Retinal pigment epithelial cell (primary cell): ENCODE measurements at regions not wholly inside any gene's neighbourhood (a gene's known extent, or its start where the extent isn't known, plus 50 kb on each side); places are given as distances from the start of the nearest gene placed in this dataset.

ENCODE experiments used
- DNase-seq: peaks from one replicate; pipeline ENCODE4 v3.0.0-alpha.2; 2010; ENCODE audit warnings: low read depth
- H3K4me3 ChIP-seq: 2 replicates; pipeline ENCODE4 v1.5.1; 2011; ENCODE audit warnings: mild to moderate bottlenecking, low read length, control low read depth, moderate library complexity
- TF ChIP-seq, protein P1 (sequence below): conservative IDR thresholded peaks from 2 replicates; pipeline ENCODE4 v1.5.1; 2011; ENCODE audit warnings: low read depth, low read length, control low read depth, inconsistent platforms

DNA sequence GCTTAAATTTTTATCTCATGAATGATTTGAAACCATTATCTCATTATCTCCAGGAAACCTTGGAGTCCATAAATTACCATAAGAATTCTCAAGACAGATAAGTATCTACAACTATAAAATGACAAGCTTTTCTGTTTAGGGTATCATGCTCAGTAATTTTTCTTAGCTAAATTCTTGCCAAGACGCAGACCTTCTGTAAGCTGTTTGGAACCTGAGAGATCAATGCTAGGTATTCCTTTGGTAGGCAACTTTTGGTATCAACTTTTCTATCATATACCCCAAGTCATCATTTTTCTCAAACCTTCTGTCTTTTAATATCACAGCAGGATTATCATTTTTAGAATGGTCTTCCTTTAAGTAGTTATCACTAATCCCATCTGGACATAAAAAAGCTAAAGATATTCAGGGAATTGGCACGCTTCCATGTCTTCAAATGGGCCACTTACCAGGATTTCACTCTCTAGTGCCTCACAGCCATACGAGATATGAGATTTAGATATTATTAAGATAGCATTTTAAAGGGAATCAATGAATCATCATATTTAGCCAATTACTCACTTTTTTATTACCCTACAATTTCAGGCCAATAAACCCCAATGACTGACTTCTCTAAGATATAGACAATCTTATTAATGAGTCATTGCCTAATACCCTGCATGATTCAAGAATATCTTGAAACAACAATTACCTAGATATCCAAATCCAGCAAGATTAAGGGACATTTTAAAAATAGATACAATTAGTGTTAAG is 544.1 kb downstream of the HTR7 start:
- peak; percentile 85 for DNase-seq
- TF ChIP-seq, protein P1, sequence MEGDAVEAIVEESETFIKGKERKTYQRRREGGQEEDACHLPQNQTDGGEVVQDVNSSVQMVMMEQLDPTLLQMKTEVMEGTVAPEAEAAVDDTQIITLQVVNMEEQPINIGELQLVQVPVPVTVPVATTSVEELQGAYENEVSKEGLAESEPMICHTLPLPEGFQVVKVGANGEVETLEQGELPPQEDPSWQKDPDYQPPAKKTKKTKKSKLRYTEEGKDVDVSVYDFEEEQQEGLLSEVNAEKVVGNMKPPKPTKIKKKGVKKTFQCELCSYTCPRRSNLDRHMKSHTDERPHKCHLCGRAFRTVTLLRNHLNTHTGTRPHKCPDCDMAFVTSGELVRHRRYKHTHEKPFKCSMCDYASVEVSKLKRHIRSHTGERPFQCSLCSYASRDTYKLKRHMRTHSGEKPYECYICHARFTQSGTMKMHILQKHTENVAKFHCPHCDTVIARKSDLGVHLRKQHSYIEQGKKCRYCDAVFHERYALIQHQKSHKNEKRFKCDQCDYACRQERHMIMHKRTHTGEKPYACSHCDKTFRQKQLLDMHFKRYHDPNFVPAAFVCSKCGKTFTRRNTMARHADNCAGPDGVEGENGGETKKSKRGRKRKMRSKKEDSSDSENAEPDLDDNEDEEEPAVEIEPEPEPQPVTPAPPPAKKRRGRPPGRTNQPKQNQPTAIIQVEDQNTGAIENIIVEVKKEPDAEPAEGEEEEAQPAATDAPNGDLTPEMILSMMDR = no peak
- no peak overlapping the region for H3K4me3 ChIP-seq

DNA sequence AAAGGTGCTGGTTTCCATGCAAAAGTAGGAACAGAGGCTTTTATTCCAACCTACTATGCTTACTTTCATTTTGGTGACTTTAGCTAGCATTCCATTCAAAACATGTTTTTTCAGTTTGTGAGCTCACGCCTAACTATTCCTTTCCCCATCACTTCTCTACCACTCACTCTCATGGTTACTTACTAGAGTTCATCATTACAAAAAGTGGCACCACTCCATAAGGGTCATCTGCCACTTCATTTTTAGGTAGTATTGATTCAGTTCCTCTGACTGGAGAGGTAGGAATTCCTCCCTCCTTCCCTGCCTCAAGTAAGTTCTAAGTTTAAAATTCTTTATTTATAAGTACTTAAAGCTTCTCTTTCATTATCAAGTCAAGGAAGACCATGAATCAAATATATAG is 543.1 kb downstream of the HTR7 start:
- H3K4me3 ChIP-seq = no peak overlapping the region
- TF ChIP-seq, protein P1 = no peak
- DNase-seq = no peak

DNA sequence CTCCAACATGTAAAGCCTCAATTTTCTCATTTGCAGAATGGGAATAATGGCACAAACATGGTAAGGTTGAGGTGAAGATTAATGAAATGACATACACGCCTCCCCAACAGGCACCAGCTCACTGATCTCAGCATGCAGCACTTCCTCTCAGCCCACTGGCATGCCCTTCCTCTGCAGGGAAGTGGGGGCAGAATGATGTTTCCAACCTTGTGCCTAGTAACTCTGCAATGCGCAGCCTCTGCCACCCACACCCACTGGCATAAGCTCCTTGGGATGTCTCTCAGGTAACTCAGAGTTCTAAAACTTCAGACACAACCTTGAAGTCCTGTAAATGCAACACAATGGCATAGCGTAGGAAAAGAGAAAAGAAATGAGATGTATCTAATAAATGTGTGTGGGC is 540.7 kb downstream of the HTR7 start:
- DNase-seq = no peak
- no peak overlapping the region for H3K4me3 ChIP-seq
- TF ChIP-seq, protein P1 = no peak

DNA sequence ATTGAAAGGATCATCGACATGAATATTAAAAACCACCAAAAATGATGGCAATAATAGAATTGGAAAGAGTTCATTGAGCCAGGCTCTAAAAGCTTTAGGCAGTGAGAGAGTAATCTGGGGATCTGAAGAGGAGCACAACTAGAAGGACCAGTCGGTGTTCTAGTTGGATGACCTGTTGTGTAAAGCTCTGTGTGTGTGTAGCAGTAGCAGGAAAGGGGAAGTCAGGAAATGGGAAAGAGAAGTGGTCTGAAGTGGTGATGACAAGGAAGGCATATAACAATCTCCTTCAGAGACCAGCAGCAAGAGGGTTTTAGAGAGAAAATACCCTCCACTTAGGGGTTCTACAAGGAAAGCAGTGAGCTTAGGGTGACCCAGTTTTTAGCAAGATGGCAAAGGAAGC is 539.2 kb downstream of the HTR7 start:
- no peak overlapping the region for H3K4me3 ChIP-seq
- TF ChIP-seq, protein P1 = no peak
- DNase-seq = no peak

DNA sequence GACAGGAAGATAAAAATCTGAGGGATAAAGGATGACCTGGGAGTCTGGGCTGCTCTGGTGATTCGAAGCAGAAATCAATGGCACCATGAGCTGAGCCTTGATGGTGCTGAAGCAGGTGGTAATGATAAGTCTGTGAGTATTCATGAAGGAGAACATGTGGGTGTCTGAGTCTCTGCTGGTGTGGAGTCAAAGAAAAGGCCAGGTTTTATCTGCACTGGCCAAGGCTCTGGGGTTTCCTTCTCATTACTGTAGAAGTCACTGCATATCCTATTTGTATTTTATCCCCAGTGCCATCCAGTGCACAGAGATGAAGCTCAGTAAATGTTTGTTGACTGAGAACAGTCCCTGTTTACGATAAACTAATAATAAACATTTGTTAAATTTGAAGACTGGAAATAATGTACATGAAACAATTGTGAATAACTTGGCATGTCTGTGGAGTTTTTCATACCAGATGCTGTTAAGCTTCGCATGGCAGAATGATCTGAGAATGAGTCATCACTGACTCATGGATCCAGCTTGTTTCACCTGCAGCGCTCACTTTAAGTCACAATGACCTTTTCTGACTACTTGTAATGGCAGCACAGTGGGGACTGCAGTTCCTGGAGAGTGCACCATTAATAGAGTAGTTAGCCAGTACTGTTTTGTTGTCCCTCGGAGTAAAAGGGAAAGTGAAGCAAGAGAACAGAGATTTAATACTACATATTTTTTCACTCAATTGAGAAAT is 538.5 kb downstream of the HTR7 start:
- peak; percentile 90 for DNase-seq
- H3K4me3 ChIP-seq = no peak overlapping the region
- TF ChIP-seq, protein P1 = no peak

DNA sequence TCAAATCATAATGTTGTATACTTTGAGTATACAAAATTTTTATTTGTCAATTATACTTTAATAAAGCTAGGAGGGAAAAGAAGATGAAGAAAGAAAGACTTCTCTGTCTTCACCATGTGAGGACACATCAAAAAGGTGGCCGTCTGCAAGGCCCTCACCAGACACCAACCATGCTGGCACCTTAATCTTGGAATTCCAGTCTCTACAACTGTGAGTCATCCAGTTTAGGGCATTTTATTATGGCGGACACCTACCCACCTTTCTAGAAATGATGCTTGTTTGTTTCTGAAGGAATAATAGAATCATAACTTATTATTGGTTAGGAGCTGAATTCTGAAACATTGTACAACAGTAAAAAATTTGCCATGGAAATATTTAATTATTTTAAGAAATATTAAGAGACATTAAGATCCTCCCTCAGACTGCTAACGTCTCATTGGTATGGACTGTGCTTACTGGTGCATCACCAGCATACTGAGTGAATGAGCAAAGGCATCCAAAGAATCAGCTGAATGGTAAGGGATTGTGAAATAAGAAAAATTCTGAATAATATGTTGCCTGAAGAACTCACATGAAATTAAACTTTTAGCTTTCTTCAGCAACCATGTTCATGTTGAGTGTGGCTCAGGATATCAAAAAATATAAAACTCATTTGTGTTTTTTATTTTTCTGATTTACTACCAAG is 536.6 kb downstream of the HTR7 start:
- no peak overlapping the region for H3K4me3 ChIP-seq
- TF ChIP-seq, protein P1 = no peak
- no peak for DNase-seq
